Spleen (tissue), 11 donors: ENCODE measurements at regions not wholly inside any gene's neighbourhood (a gene's known extent, or its start where the extent isn't known, plus 50 kb on each side); places are given as distances from the start of the nearest gene placed in this dataset.

Experiments used
- DNase-seq: peaks from one replicate; pipeline ENCODE4 v3.0.0-alpha.2; 2020
- H3K27ac ChIP-seq, 8 donors: fragments of 200-600 bp; sonication (generic) in 7 of 8; 1 replicate in 4 of 8; 2 replicates in 4 of 8; pipeline versions ENCODE4 v1.5.0 to v1.8.0; 2016 to 2021; ENCODE audit warnings: inconsistent platforms in 4 of 8, mild to moderate bottlenecking in 4 of 8, moderate library complexity in 1 of 8
- H3K27me3 ChIP-seq, 7 donors: fragments of 200-600 bp; sonication (generic) in 6 of 7; replicated peaks in 1 of 7; 1 replicate in 4 of 7; 2 replicates in 3 of 7; pipeline versions ENCODE4 v1.5.0 to v1.8.0; 2016 to 2021; ENCODE audit warnings: inconsistent platforms in 3 of 7, mild to moderate bottlenecking in 1 of 7
- H3K36me3 ChIP-seq, 6 donors: fragments of 200-600 bp; sonication (generic) in 5 of 6; 1 replicate in 4 of 6; 2 replicates in 2 of 6; pipeline versions ENCODE4 v1.5.0 to v1.8.0; 2016 to 2021; ENCODE audit warnings: inconsistent platforms in 2 of 6
- H3K4me1 ChIP-seq, 6 donors: fragments of 200-600 bp; sonication (generic) in 5 of 6; 1 replicate in 3 of 6; 2 replicates in 3 of 6; pipeline versions ENCODE4 v1.5.0 to v1.8.0; 2016 to 2021; ENCODE audit warnings: inconsistent platforms in 3 of 6
- H3K4me3 ChIP-seq, 8 donors: fragments of 200-600 bp; sonication (generic) in 7 of 8; 1 replicate in 4 of 8; 2 replicates in 4 of 8; pipeline versions ENCODE4 v1.5.0 to v1.8.0; 2016 to 2021; ENCODE audit warnings: inconsistent platforms in 4 of 8, mild to moderate bottlenecking in 4 of 8, moderate library complexity in 2 of 8
- H3K9me3 ChIP-seq, 8 donors: fragments of 200-600 bp; sonication (generic) in 7 of 8; 1 replicate in 4 of 8; 2 replicates in 4 of 8; pipeline versions ENCODE4 v1.5.0 to v1.8.0; 2016 to 2021; ENCODE audit warnings: inconsistent platforms in 4 of 8
- POLR2A ChIP-seq, 3 donors: fragments of 450-650 bp; IDR thresholded peaks; one replicate each; pipeline ENCODE4 v1.5.1; 2017; ENCODE audit warnings: antibody characterized with exemption in 3 of 3, mild to moderate bottlenecking in 1 of 3
- POLR2AphosphoS5 ChIP-seq, 3 donors: sonication (generic); formaldehyde crosslinking; IDR thresholded peaks; one replicate each; pipeline ENCODE4 v1.5.1; 2017; ENCODE audit warnings: antibody characterized with exemption in 3 of 3
- WGBS, 5 donors: extraction: QIAGEN DNeasy Blood & Tissue Kit in 3 of 5; methylation state at CpG; one replicate each; pipeline versions ENCODE4 v1.1.5 to v1.1.7; 2013 to 2018; 5-methylcytosine and 5-hydroxymethylcytosine counted together
- intact Hi-C: fragments of 100-400 bp; cut with DNase I; formaldehyde crosslinking; loops from one replicate; pipeline ENCODE4 v1.15.0; 2023; ENCODE audit warnings: low total_unique reads
- TF ChIP-seq, protein P1 (sequence below), 11 experiments: fragments of 200-600 bp in 7 of 11; fragments of 450-650 bp in 4 of 11; sonication (generic) in 4 of 11; IDR thresholded peaks in 8 of 11; conservative IDR thresholded peaks in 3 of 11; 1 replicate in 7 of 11; 2 replicates in 4 of 11; pipeline versions ENCODE4 v1.4.0 to v1.8.0; 2016 to 2021; ENCODE audit warnings: antibody characterized with exemption in 11 of 11, inconsistent platforms in 4 of 11, mild to moderate bottlenecking in 1 of 11
- donor health status: healthy with polysubstance abuse.
- donor health status: DM: no; HTN: no; CAD: no; lungs with moderate emphysema.
- donor health status: DM: no; HTN: no; CAD: no.
- donor health status: Bipolar disorder and iron deficiency.
- donor health status: healthy.
- donor health status: DM: no; HTN: no; CAD: no.
- donor health status: DM: yes; HTN: yes; CAD: no.

DNA sequence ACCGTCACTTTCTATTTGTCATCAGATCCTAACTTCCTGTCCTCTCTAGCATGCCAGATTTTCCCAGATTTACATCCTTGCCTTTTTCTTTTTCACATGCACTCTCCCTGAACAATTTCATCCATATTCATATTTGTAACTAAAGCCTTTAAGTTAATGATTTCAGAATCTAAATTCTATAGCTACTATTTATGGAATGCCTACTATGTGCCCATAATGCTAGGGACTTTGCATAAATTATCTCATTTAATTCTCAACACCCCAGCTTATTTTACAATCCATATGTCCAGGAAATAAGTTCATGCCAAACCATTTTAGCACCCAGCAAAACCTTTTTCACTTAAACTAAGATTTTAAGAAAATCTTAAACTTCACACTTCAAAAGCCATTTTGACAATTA is 531.9 kb downstream of the NUP35 start:
- DNase-seq: no peak
- Histone ChIP-seq H3K9me3 (peaks cover 0 to 17% (median 7%) of the 10 kb centered on the region in 8 donors), H3K27ac (no peak overlapping the region), H3K4me3 (no peak overlapping the region), H3K36me3 (no peaks in the 10 kb centered on the region), H3K27me3 (no peaks in the 10 kb centered on the region), H3K4me1 (no peaks in the 10 kb centered on the region)
- intact Hi-C loops: no loop called here
- 49 to 69% (median 53%) methylated on average over 1 of the region's 1 CpG for WGBS, 5 donors
- TF ChIP-seq POLR2A (IDR thresholded peaks at IDR 0.05) (no peak), POLR2AphosphoS5 (IDR thresholded peaks at IDR 0.05) (no peak)
- TF ChIP-seq, protein P1, sequence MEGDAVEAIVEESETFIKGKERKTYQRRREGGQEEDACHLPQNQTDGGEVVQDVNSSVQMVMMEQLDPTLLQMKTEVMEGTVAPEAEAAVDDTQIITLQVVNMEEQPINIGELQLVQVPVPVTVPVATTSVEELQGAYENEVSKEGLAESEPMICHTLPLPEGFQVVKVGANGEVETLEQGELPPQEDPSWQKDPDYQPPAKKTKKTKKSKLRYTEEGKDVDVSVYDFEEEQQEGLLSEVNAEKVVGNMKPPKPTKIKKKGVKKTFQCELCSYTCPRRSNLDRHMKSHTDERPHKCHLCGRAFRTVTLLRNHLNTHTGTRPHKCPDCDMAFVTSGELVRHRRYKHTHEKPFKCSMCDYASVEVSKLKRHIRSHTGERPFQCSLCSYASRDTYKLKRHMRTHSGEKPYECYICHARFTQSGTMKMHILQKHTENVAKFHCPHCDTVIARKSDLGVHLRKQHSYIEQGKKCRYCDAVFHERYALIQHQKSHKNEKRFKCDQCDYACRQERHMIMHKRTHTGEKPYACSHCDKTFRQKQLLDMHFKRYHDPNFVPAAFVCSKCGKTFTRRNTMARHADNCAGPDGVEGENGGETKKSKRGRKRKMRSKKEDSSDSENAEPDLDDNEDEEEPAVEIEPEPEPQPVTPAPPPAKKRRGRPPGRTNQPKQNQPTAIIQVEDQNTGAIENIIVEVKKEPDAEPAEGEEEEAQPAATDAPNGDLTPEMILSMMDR (IDR thresholded peaks at IDR 0.05 in 8 of 11, conservative IDR thresholded peaks at IDR 0.05 in 3 of 11): no peak

GRCh38 chr2:183665425-183665824 is 541.2 kb downstream of the NUP35 start:
- H3K9me3 ChIP-seq: peaks cover 0 to 3% (median 0%) of the 10 kb centered on the region in 8 donors
- WGBS, 5 donors: 45 to 51% (median 49%) methylated on average over 3 of the region's 3 CpGs
- no peak overlapping the region for H3K27ac ChIP-seq
- no peaks in the 10 kb centered on the region for H3K27me3 ChIP-seq
- H3K4me1 ChIP-seq: no peaks in the 10 kb centered on the region
- H3K36me3 ChIP-seq: no peaks in the 10 kb centered on the region
- intact Hi-C loops: no loop called here
- no peak overlapping the region for H3K4me3 ChIP-seq
- TF ChIP-seq POLR2AphosphoS5 (IDR thresholded peaks at IDR 0.05): no peak
- TF ChIP-seq POLR2A (IDR thresholded peaks at IDR 0.05): no peak
- TF ChIP-seq, protein P1 (IDR thresholded peaks at IDR 0.05 in 8 of 11, conservative IDR thresholded peaks at IDR 0.05 in 3 of 11): no peak
- no peak for DNase-seq

DNA sequence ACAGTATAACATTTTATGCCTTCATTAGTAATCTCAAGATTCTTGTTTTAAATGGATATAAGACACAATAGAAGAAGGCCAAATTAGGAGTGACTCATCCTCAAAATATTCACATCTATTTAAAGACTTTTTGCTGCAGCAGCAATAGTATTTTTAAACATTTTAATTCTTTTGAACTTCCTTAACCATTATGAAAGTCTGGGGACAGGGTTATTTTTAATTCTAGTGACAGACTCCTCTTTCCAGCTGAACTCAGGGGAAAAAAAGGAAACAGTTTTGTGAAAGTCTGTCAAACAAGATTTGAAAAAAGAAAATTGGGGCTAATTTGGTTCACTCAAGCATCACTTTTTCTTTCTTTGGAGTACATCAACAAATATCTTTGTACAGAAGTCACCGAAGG is 541.8 kb downstream of the NUP35 start:
- Histone ChIP-seq H3K36me3 (no peaks in the 10 kb centered on the region), H3K9me3 (peaks cover 0 to 1% (median 0%) of the 10 kb centered on the region in 8 donors), H3K27me3 (no peaks in the 10 kb centered on the region), H3K27ac (no peak overlapping the region), H3K4me1 (no peaks in the 10 kb centered on the region), H3K4me3 (no peak overlapping the region)
- DNase-seq: no peak
- intact Hi-C loops: no loop called here
- TF ChIP-seq, protein P1 (IDR thresholded peaks at IDR 0.05 in 8 of 11, conservative IDR thresholded peaks at IDR 0.05 in 3 of 11): no peak
- TF ChIP-seq POLR2AphosphoS5 (IDR thresholded peaks at IDR 0.05) (no peak), POLR2A (IDR thresholded peaks at IDR 0.05) (no peak)
- 54 to 80% (median 63%) methylated on average over 1 of the region's 1 CpG for WGBS, 5 donors

DNA sequence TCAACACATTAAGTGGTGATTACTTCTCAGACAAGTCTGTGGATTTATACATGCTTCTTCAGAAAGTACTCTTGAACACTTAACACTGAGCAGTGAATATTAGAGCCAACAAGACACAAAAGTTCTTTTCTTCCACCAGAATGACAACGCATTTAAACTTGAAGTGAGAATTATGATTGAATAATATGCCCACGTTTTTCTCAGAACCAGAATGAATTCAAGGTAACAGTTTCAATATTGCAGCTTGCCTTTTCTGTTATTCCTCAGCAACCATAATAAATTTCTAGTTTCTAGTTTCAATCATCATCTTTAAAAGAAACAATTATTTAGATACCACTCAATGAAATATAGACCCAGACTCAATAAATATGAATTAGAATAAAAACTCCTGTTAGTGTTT is 547.0 kb downstream of the NUP35 start:
- 50 to 72% (median 65%) methylated on average over 2 of the region's 2 CpGs for WGBS, 5 donors

More for the DNA sequence above, 547.0 kb downstream of the NUP35 start:
- no peaks in the 10 kb centered on the region for H3K27me3 ChIP-seq
- H3K4me3 ChIP-seq: no peak overlapping the region
- H3K27ac ChIP-seq: no peak overlapping the region
- intact Hi-C loops: no loop called here
- H3K9me3 ChIP-seq: no peaks in the 10 kb centered on the region
- no peak for TF ChIP-seq POLR2A (IDR thresholded peaks at IDR 0.05)
- TF ChIP-seq, protein P1 (IDR thresholded peaks at IDR 0.05 in 8 of 11, conservative IDR thresholded peaks at IDR 0.05 in 3 of 11): no peak
- TF ChIP-seq POLR2AphosphoS5 (IDR thresholded peaks at IDR 0.05): no peak
- no peaks in the 10 kb centered on the region for H3K4me1 ChIP-seq
- no peak for DNase-seq
- H3K36me3 ChIP-seq: no peaks in the 10 kb centered on the region
